SH-SY5Y (cell line): ENCODE measurements at regions not wholly inside any gene's neighbourhood (a gene's known extent, or its start where the extent isn't known, plus 50 kb on each side); places are given as distances from the start of the nearest gene placed in this dataset.

Experiments used
- GATA2 ChIP-seq: IDR thresholded peaks from 2 replicates; pipeline ENCODE4 v1.6.1; 2011; ENCODE audit warnings: mild to moderate bottlenecking, low read depth, low read length
- GATA3 ChIP-seq: IDR thresholded peaks from 2 replicates; pipeline ENCODE4 v1.6.1; 2011; ENCODE audit warnings: low read depth, mild to moderate bottlenecking, low read length, moderate library complexity

GRCh38 chr18:78255013-78255412 is 724.6 kb upstream of the SALL3 start:
- TF ChIP-seq GATA3: no peak
- TF ChIP-seq GATA2: no peak

DNA sequence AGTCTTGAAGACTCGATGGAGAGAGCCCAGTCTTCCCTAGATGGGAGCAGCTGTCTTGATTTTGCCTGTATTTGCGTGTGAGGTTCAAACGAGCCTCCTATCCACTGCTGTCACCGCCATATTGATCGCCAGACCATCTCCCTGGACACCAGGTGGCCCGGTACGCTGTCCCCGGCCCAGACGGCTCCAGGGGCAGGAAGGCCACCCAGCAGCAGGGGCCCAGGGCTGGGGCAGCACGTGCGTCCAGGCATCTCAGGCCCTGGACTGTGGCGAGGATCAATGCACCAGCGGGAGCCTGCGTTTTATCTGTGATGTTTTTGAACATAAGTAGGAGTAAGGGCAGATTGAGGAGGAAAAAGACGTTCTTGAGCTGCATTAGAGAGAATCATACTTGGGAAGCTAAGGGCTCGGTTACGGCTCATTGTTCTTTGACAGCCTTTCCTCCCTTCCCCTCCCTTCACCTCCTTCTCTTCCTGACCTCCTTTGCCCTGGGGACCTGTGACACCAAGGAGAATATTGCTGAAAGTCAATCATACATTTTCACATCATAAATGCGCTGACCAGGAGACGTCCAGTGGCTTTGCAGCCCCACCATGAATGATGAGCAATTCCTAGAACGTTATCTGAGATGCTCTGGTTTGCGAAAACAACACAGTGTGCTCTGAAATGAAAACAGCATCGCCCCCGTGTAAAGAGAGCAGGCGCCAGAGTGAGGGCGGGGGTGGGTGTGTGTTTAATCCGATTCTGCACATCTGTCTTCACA is 711.2 kb upstream of the SALL3 start:
- TF ChIP-seq GATA3 (no peak), GATA2 (no peak)

GRCh38 chr18:78271790-78272189 is 707.8 kb upstream of the SALL3 start:
- TF ChIP-seq GATA3: no peak
- TF ChIP-seq GATA2: no peak

DNA sequence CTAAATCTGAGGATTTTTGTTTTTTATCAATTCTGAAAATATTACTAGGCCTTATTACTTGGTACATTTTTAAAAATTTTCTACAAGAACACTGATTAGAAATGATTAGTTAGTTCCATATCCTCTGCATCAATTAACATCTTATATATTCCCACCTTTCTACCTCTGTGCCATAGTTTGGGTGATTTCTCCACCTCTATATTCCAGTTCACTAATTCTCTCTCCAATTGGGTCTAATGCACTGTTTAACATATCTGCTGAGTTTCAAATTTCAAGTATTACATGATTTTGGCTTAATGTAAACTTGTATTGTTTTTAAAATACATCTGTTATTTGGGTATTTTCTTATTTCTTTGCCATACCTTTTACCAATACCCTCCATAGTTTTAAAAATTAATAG is 705.7 kb upstream of the SALL3 start:
- TF ChIP-seq GATA3: no peak
- TF ChIP-seq GATA2: no peak

DNA sequence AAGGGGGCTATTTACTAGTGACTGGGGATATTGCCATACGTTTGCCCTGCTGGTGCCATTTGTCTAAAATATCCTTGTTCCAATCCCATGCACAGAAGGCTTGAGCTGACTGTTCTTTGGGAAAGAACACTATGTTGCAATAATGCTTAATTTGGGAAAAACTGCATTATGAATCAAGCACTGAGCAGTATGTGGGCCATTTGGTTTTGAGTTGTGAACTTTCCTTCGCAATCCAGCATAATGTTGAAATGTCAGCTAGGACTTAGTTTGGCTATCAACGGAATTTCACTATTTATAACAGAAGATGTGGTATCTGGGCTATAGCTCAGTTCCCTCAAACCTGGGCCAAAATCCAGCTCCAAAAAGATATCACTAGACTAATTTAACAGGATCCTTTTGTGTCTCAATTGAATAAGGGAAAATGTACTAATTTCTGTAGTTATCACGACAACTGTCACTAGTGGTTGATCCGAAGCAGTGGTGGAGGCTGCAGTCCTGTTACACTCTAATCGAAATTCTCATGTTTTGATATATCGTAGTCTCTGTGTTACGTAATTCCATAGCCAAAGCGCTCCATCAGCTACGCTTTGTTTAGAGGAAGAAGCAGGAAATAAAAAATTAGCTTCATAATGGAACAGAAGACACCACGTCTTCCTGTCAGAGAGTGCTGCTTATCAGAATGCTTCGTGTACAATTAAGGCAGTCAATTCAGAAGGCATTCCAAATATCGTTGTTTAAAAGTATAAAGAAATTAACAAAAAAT is 686.8 kb upstream of the SALL3 start:
- no peak for TF ChIP-seq GATA3
- TF ChIP-seq GATA2: no peak

DNA sequence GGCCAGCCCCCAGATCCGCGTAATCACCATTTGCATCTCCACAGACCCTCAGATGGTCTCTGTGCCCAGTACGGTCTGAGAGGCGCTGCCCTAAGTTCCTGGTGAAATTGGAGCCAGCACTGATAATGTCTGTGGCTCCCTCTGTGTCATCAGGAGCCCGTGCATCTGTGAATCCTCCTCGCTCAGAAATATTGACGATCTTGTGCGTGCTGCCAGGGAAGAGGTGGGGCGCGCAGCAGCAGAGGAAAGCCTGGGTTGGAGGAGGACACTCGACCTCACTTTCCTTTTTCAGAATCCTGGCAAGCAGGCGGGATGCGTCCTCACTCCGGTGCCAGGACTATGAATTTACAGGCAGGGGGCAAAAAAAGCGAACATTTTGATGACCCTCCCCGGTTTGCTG is 686.1 kb upstream of the SALL3 start:
- TF ChIP-seq GATA3 (no peak), GATA2 (no peak)

DNA sequence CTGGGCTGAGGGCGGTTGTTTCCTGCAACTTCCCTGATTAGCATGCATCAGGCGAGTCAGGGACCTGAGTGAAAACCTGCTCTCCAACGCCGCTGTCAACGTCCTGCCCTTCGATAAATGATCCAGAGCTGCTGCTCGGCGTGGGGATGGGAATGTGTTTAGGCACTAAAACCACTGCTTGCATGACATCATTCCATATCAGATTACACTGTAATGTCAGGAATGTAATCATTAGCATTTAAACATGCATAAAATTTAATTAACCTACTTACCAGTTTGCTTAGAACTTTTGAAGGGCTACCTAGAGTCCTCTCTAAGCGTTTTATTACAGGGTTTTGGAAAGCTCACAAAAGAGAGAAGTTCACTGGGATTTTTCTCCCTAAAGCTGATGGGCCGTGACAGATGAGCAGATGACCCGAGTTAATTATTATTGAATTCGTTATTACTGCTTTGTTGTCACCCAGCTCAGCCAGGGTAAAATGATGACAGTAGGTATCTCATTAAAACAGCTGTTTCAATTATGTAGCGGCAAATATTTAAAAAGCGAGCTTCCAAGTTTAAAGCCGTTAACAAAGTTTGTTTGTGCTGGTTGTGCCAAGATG is 685.6 kb upstream of the SALL3 start:
- TF ChIP-seq GATA2: no peak
- no peak for TF ChIP-seq GATA3

- no peak for TF ChIP-seq GATA3
These were observed 684.4 kb upstream of the SALL3 start for GRCh38 chr18:78295262-78295661.

DNA sequence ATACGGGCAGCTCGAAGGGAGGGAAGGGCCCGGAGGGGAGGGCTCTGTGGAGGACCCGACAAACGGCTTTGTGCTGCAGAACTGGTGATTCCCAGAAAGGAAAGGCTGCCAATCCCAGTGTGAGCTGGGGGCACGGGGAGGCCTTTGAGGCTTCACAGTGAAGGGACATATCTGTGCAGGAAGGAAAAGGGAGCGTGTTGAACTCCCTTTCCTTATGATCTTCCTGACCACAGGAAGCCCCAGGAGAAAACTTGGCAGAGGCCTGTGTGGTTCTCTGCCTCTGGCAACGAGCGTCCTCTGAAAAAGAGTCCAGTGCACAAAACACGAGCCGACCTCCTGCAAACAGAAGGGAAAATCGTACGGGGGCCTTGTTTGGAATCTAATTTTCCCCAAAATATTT is 683.5 kb upstream of the SALL3 start:
- TF ChIP-seq GATA3 (no peak), GATA2 (no peak)

DNA sequence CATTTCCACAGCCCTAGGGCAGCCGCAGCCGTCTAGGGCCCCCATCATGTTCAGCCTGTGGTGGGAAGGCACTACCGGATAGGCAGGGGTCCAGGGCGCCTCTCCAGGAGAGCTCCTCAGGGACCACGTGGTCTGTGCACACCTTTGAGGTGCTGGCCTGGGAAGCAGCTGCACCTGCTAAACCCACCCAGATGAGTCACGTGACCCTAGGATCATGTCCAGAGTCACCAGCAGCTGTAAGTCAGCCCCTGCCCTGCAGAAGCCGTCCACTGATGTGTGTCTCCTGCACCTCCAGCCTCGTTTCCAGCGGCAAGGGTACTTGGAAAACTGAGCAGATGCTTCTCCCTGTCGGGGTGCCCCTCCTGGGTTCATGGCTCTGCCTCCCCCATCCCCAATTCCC is 682.6 kb upstream of the SALL3 start:
- no peak for TF ChIP-seq GATA3
- TF ChIP-seq GATA2: no peak

DNA sequence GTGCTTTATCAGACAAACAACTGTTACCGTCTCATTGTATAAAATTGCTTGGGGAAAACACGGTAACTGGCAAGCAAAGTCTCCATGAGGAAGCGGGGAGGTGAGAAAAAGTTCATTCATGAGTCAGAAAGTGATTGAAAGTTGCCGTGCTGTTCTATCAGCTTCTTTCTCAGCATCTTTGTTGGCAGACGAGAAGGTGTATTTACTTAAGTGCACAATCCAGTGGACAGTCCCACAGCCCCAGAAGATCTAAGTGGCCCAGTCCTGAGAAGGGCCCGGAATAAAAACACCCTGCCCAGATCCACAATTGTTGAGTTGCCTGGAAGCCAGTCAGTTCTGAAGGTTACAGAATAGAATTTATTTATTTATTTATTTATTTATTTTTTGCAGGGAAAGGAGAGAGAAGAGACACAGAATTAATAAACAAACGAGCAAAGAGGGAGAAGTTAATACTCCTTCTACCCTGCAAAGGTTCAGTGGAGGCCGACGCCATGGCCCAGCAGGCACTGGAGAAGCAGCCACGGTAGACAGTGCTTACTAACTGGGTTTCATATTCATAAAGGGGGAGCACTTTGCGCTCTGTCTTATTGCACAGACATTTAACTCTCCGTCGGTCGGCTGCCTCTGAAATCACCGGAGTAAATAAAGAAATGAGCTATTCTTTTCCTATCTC is 676.0 kb upstream of the SALL3 start:
- TF ChIP-seq GATA2: no peak
- TF ChIP-seq GATA3: no peak

- TF ChIP-seq GATA3: no peak
- TF ChIP-seq GATA2: peak; percentile 51; the same call in 1 of the 2 replicates
These were observed 675.1 kb upstream of the SALL3 start for GRCh38 chr18:78304192-78305164.

- TF ChIP-seq GATA3: no peak
- no peak for TF ChIP-seq GATA2
These were observed 673.8 kb upstream of the SALL3 start for GRCh38 chr18:78305789-78306188.

- TF ChIP-seq GATA2 (no peak), GATA3 (no peak)
These were observed 670.3 kb upstream of the SALL3 start for GRCh38 chr18:78309307-78309706.
